Lower lobe of right lung (tissue), 2 donors: ENCODE measurements at regions not wholly inside any gene's neighbourhood (a gene's known extent, or its start where the extent isn't known, plus 50 kb on each side); places are given as distances from the start of the nearest gene placed in this dataset.

Experiments
- ATAC-seq, 2 donors: fragments of 200-7000 bp; cut with Tn5 transposase; one replicate each; pipeline ENCODE4 v1.9.1; 2020 to 2022; ENCODE audit warnings: mild to moderate bottlenecking in 2 of 2, moderate library complexity in 2 of 2
- DNase-seq: peaks from one replicate; pipeline ENCODE4 v3.0.0-alpha.2; 2020
- H3K27ac ChIP-seq: fragments of 200-600 bp; one replicate; pipeline ENCODE4 v1.8.0; 2022
- H3K27me3 ChIP-seq: fragments of 200-600 bp; one replicate; pipeline ENCODE4 v1.8.0; 2022; ENCODE audit warnings: low read depth
- H3K36me3 ChIP-seq: fragments of 200-600 bp; one replicate; pipeline ENCODE4 v1.8.0; 2022; ENCODE audit warnings: mild to moderate bottlenecking
- H3K4me1 ChIP-seq: fragments of 200-600 bp; one replicate; pipeline ENCODE4 v1.8.0; 2022
- H3K4me3 ChIP-seq: fragments of 200-600 bp; one replicate; pipeline ENCODE4 v1.8.0; 2022; ENCODE audit warnings: mild to moderate bottlenecking
- H3K9me3 ChIP-seq: fragments of 200-600 bp; one replicate; pipeline ENCODE4 v1.8.0; 2022
- CTCF ChIP-seq: fragments of 200-600 bp; IDR thresholded peaks from one replicate; pipeline ENCODE4 v1.8.0; 2022; ENCODE audit warnings: antibody characterized with exemption, mild to moderate bottlenecking
- intact Hi-C: fragments of 100-400 bp; cut with DNase I; formaldehyde crosslinking; loops from one replicate; pipeline ENCODE4 v1.11.0; 2022
- donor health status: DM: no; HTN: yes; CAD: no; lungs with severe emphysema.

GRCh38 chr4:170657761-170658160, 568.0 kb upstream of the AADAT start:
- no peak for TF ChIP-seq CTCF
- Histone ChIP-seq H3K9me3 (no peaks in the 10 kb centered on the region), H3K36me3 (no peaks in the 10 kb centered on the region), H3K4me3 (no peak overlapping the region), H3K27ac (no peak overlapping the region), H3K4me1 (no peaks in the 10 kb centered on the region), H3K27me3 (no peaks in the 10 kb centered on the region)
- intact Hi-C loops = no loop called here
- ATAC-seq (no peak), DNase-seq (no peak)

GRCh38 chr4:170656506-170656905, 566.8 kb upstream of the AADAT start:
- DNase-seq = no peak
- no peaks in the 10 kb centered on the region for H3K9me3 ChIP-seq
- no peaks in the 10 kb centered on the region for H3K4me1 ChIP-seq
- H3K4me3 ChIP-seq = no peak overlapping the region
- H3K36me3 ChIP-seq = no peaks in the 10 kb centered on the region
- intact Hi-C loops = no loop called here
- no peaks in the 10 kb centered on the region for H3K27me3 ChIP-seq
- TF ChIP-seq CTCF = no peak
- H3K27ac ChIP-seq = no peak overlapping the region
- ATAC-seq = no peak

GRCh38 chr4:170652571-170652970, 562.8 kb upstream of the AADAT start:
- no peak for TF ChIP-seq CTCF
- ATAC-seq = no peak
- no peak for DNase-seq

GRCh38 chr4:170651786-170652185, 562.0 kb upstream of the AADAT start:
- TF ChIP-seq CTCF = no peak
- Histone ChIP-seq H3K9me3 (no peaks in the 10 kb centered on the region), H3K27me3 (no peaks in the 10 kb centered on the region), H3K36me3 (no peaks in the 10 kb centered on the region), H3K27ac (no peak overlapping the region), H3K4me3 (no peak overlapping the region), H3K4me1 (no peaks in the 10 kb centered on the region)
- no peak for ATAC-seq
- no peak for DNase-seq
- intact Hi-C loops = no loop called here

More at GRCh38 chr4:170652571-170652970, 562.8 kb upstream of the AADAT start:
- Histone ChIP-seq H3K27ac (no peak overlapping the region), H3K4me1 (no peaks in the 10 kb centered on the region), H3K36me3 (no peaks in the 10 kb centered on the region), H3K4me3 (no peak overlapping the region), H3K9me3 (no peaks in the 10 kb centered on the region), H3K27me3 (no peaks in the 10 kb centered on the region)
- intact Hi-C loops = no loop called here

GRCh38 chr4:170627418-170627817, 537.7 kb upstream of the AADAT start:
- DNase-seq = no peak
- no peak for ATAC-seq
- intact Hi-C loops = no loop called here

More at GRCh38 chr4:170627418-170627817, 537.7 kb upstream of the AADAT start:
- H3K4me3 ChIP-seq = no peak overlapping the region
- H3K27me3 ChIP-seq = no peaks in the 10 kb centered on the region
- peaks cover 12% of the 10 kb centered on the region for H3K9me3 ChIP-seq
- no peak for TF ChIP-seq CTCF
- no peaks in the 10 kb centered on the region for H3K36me3 ChIP-seq
- no peak overlapping the region for H3K27ac ChIP-seq
- no peaks in the 10 kb centered on the region for H3K4me1 ChIP-seq
